ENCODE measurements at regions not wholly inside any gene's neighbourhood (a gene's known extent, or its start where the extent isn't known, plus 50 kb on each side); places are given as distances from the start of the nearest gene placed in this dataset.
"Not testable (repeated sequence)": the region's sequence is repeated elsewhere in the genome, so short reads cannot be mapped to it uniquely, and the experiment has no call there.

- DNase-seq: no peak
These were observed 596.7 kb downstream of the PDCD6IP start for GRCh38 chr3:34394978-34395748.

GRCh38 chr3:34396288-34396687, 597.9 kb downstream of the PDCD6IP start:
- no peak for DNase-seq

- DNase-seq: no peak
These were observed 598.5 kb downstream of the PDCD6IP start for GRCh38 chr3:34396956-34397355.

GRCh38 chr3:34399401-34399800, 601.0 kb downstream of the PDCD6IP start:
- no peak for DNase-seq

- DNase-seq: no peak
These were observed 606.7 kb downstream of the PDCD6IP start for GRCh38 chr3:34405159-34405558.

GRCh38 chr3:34407281-34407680, 608.9 kb downstream of the PDCD6IP start:
- no peak for DNase-seq

GRCh38 chr3:34408088-34408487, 609.7 kb downstream of the PDCD6IP start:
- no peak for DNase-seq

GRCh38 chr3:34411596-34411995, 613.2 kb downstream of the PDCD6IP start:
- no peak for DNase-seq

- DNase-seq: no peak
These were observed 621.4 kb downstream of the PDCD6IP start for GRCh38 chr3:34419801-34420200.

- DNase-seq: no peak
These were observed 623.3 kb downstream of the PDCD6IP start for GRCh38 chr3:34421762-34422161.

GRCh38 chr3:34439796-34440195, 641.4 kb downstream of the PDCD6IP start:
- DNase-seq: no peak

- no peak for DNase-seq
These were observed 645.7 kb downstream of the PDCD6IP start for GRCh38 chr3:34444137-34444536.

- DNase-seq: no peak
These were observed 650.9 kb downstream of the PDCD6IP start for GRCh38 chr3:34449305-34449704.

- DNase-seq: no peak
These were observed 665.0 kb downstream of the PDCD6IP start for GRCh38 chr3:34463414-34463813.

GRCh38 chr3:34464646-34465045, 666.2 kb downstream of the PDCD6IP start:
- no peak for DNase-seq

- no peak for DNase-seq
These were observed 677.4 kb downstream of the PDCD6IP start for GRCh38 chr3:34475851-34476250.

- no peak for DNase-seq
These were observed 685.0 kb downstream of the PDCD6IP start for GRCh38 chr3:34483311-34483887.

GRCh38 chr3:34504366-34504765, 705.9 kb downstream of the PDCD6IP start:
- no peak for DNase-seq

GRCh38 chr3:34504775-34505174, 706.3 kb downstream of the PDCD6IP start:
- no peak for DNase-seq

- DNase-seq: no peak
These were observed 710.3 kb downstream of the PDCD6IP start for GRCh38 chr3:34508732-34509131.

GRCh38 chr3:34511891-34512290, 713.5 kb downstream of the PDCD6IP start:
- no peak for DNase-seq

GRCh38 chr3:34519008-34519407, 720.6 kb downstream of the PDCD6IP start:
- not testable (repeated sequence) for DNase-seq

GRCh38 chr3:34531156-34531555, 732.7 kb downstream of the PDCD6IP start:
- no peak for DNase-seq

GRCh38 chr3:34533451-34533850, 735.0 kb downstream of the PDCD6IP start:
- peak; percentile 19 for DNase-seq

All from hindlimb muscle (tissue), 1 donor.